ENCODE measurements at regions not wholly inside any gene's neighbourhood (a gene's known extent, or its start where the extent isn't known, plus 50 kb on each side); places are given as distances from the start of the nearest gene placed in this dataset.

GRCh38 chr3:72384602-72385001, 463.6 kb downstream of the SHQ1 start:
- H3K4me3 ChIP-seq (ENCODE audit: low read depth, low read length) = no peak overlapping the region
- TF ChIP-seq CTCF (conservative IDR thresholded peaks at IDR 0.05; ENCODE audit: low read depth, low read length) = no peak

GRCh38 chr3:72383883-72384282, 464.4 kb downstream of the SHQ1 start:
- TF ChIP-seq CTCF (conservative IDR thresholded peaks at IDR 0.05; ENCODE audit: low read depth, low read length) = no peak
- DNase-seq (ENCODE audit: low read depth) = no peak
- no peak overlapping the region for H3K4me3 ChIP-seq (ENCODE audit: low read depth, low read length)

More at GRCh38 chr3:72384602-72385001, 463.6 kb downstream of the SHQ1 start:
- DNase-seq (ENCODE audit: low read depth) = no peak

GRCh38 chr3:72383230-72383629, 465.0 kb downstream of the SHQ1 start:
- H3K4me3 ChIP-seq (ENCODE audit: low read depth, low read length) = no peak overlapping the region
- no peak for TF ChIP-seq CTCF (conservative IDR thresholded peaks at IDR 0.05; ENCODE audit: low read depth, low read length)
- no peak for DNase-seq (ENCODE audit: low read depth)

GRCh38 chr3:72382460-72382859, 465.8 kb downstream of the SHQ1 start:
- H3K4me3 ChIP-seq (ENCODE audit: low read depth, low read length) = no peak overlapping the region
- no peak for DNase-seq (ENCODE audit: low read depth)
- TF ChIP-seq CTCF (conservative IDR thresholded peaks at IDR 0.05; ENCODE audit: low read depth, low read length) = no peak

GRCh38 chr3:72381584-72381983, 466.7 kb downstream of the SHQ1 start:
- H3K4me3 ChIP-seq (ENCODE audit: low read depth, low read length) = no peak overlapping the region
- no peak for TF ChIP-seq CTCF (conservative IDR thresholded peaks at IDR 0.05; ENCODE audit: low read depth, low read length)
- DNase-seq (ENCODE audit: low read depth) = no peak

GRCh38 chr3:72380711-72381493, 467.3 kb downstream of the SHQ1 start:
- no peak for DNase-seq (ENCODE audit: low read depth)
- no peak overlapping the region for H3K4me3 ChIP-seq (ENCODE audit: low read depth, low read length)
- no peak for TF ChIP-seq CTCF (conservative IDR thresholded peaks at IDR 0.05; ENCODE audit: low read depth, low read length)

GRCh38 chr3:72380193-72380592, 468.1 kb downstream of the SHQ1 start:
- TF ChIP-seq CTCF (conservative IDR thresholded peaks at IDR 0.05; ENCODE audit: low read depth, low read length) = no peak
- H3K4me3 ChIP-seq (ENCODE audit: low read depth, low read length) = no peak overlapping the region
- no peak for DNase-seq (ENCODE audit: low read depth)
